ENCODE measurements at regions not wholly inside any gene's neighbourhood (a gene's known extent, or its start where the extent isn't known, plus 50 kb on each side); places are given as distances from the start of the nearest gene placed in this dataset.

- TF ChIP-seq MYC (IDR thresholded peaks at IDR 0.05; ENCODE audit: borderline replicate concordance, low read length) (no peak), CHD4 (IDR thresholded peaks at IDR 0.05; ENCODE audit: borderline replicate concordance) (no peak), FOXS1 (CRISPR knock-in tag; IDR thresholded peaks at IDR 0.05) (no peak), MAX (IDR thresholded peaks at IDR 0.05) (no peak), POLR2A (IDR thresholded peaks at IDR 0.05; ENCODE audit: low read length) (no peak), FOSL2 (IDR thresholded peaks at IDR 0.05) (no peak), FOSL2 (CRISPR knock-in tag; IDR thresholded peaks at IDR 0.05) (no peak), CTCF (IDR thresholded peaks at IDR 0.05) (no peak), NFE2L2 (conservative IDR thresholded peaks at IDR 0.05; ENCODE audit: low read length) (no peak), EP300 (IDR thresholded peaks at IDR 0.05) (no peak)
Measured at GRCh38 chr1:238191170-238191569, 300.4 kb upstream of the ZP4 start.
